ENCODE measurements at regions not wholly inside any gene's neighbourhood (a gene's known extent, or its start where the extent isn't known, plus 50 kb on each side); places are given as distances from the start of the nearest gene placed in this dataset.
"Not testable (repeated sequence)": the region's sequence is repeated elsewhere in the genome, so short reads cannot be mapped to it uniquely, and the experiment has no call there.

GRCh38 chr9:104235347-104236120 lies 141.4 kb downstream of the SMC2 start:
- TF ChIP-seq MAX (IDR thresholded peaks at IDR 0.05; ENCODE audit: insufficient read depth, insufficient read length); CTCF (IDR thresholded peaks at IDR 0.05; ENCODE audit: extremely low read depth in 1 of 2, insufficient read depth in 1 of 2, low read depth in 1 of 2, low read length in 2 of 2); POLR2A (IDR thresholded peaks at IDR 0.05; ENCODE audit: low read depth, low read length); POLR2AphosphoS5 (IDR thresholded peaks at IDR 0.05; ENCODE audit: insufficient read depth, low read depth, low read length); EZH2 (IDR thresholded peaks at IDR 0.05; ENCODE audit: borderline replicate concordance, low read depth, low read length, severe bottlenecking); GATA2 (IDR thresholded peaks at IDR 0.05; ENCODE audit: insufficient read depth, insufficient read length, low read depth, low read length); FOS (IDR thresholded peaks at IDR 0.05; ENCODE audit: borderline replicate concordance, insufficient read depth, low read length); JUN (IDR thresholded peaks at IDR 0.05; ENCODE audit: borderline replicate concordance, insufficient read depth, insufficient read length, low read depth); MYC (IDR thresholded peaks at IDR 0.05; ENCODE audit: low read depth, low read length): not testable (repeated sequence)

Data from endothelial cell of umbilical vein (primary cell).